ENCODE measurements at regions not wholly inside any gene's neighbourhood (a gene's known extent, or its start where the extent isn't known, plus 50 kb on each side); places are given as distances from the start of the nearest gene placed in this dataset.

DNA sequence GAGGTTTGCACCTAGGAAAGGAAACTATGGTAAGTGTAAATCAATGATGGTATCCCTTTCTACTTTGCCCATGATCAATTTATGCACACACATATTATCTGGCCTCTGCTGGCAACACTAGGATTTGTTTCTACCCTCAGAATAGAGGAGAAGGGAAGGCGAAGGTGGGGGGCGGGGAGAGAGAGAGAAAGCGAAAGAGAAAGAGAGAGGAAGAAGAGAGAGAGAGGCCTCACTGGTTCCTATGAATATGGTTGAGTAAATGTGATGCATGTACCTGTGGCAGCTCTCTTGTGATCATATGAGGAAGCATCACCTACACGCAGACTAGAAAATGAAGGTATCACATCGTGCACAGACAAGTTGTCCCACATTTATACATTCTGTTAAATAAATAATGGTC lies 882.0 kb upstream of the SLITRK6 start:
- DNase-seq (no peak), ATAC-seq (ENCODE audit: insufficient read depth, low FRiP score) (no peak)
- Histone ChIP-seq H3K36me3 (ENCODE audit: control insufficient read depth in 4 of 4, insufficient read depth in 4 of 4, low read length in 4 of 4) (no peaks in the 10 kb centered on the region), H3K9me3 (ENCODE audit: control insufficient read depth in 4 of 4, insufficient read depth in 3 of 4, low read length in 3 of 4) (no peaks in the 10 kb centered on the region), H3K4me3 (no peak overlapping the region), H3K27ac (ENCODE audit: low read depth in 1 of 2, low read length in 1 of 2) (no peak overlapping the region), H3K4me1 (ENCODE audit: control insufficient read depth in 5 of 5, insufficient read depth in 5 of 5, low read length in 5 of 5) (no peaks in the 10 kb centered on the region), H3K27me3 (ENCODE audit: control insufficient read depth in 3 of 3, insufficient read depth in 3 of 3, low read length in 2 of 3) (no peaks in the 10 kb centered on the region), H3K9ac (ENCODE audit: insufficient read depth in 1 of 2, low read length in 2 of 2) (no peak overlapping the region)
- TF ChIP-seq, protein P1, sequence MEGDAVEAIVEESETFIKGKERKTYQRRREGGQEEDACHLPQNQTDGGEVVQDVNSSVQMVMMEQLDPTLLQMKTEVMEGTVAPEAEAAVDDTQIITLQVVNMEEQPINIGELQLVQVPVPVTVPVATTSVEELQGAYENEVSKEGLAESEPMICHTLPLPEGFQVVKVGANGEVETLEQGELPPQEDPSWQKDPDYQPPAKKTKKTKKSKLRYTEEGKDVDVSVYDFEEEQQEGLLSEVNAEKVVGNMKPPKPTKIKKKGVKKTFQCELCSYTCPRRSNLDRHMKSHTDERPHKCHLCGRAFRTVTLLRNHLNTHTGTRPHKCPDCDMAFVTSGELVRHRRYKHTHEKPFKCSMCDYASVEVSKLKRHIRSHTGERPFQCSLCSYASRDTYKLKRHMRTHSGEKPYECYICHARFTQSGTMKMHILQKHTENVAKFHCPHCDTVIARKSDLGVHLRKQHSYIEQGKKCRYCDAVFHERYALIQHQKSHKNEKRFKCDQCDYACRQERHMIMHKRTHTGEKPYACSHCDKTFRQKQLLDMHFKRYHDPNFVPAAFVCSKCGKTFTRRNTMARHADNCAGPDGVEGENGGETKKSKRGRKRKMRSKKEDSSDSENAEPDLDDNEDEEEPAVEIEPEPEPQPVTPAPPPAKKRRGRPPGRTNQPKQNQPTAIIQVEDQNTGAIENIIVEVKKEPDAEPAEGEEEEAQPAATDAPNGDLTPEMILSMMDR (IDR thresholded peaks at IDR 0.05; ENCODE audit: control extremely low read depth, extremely low read depth): no peak
- 74 to 83% methylated on average over 5 of the region's 5 CpGs for WGBS, 2 donors

DNA sequence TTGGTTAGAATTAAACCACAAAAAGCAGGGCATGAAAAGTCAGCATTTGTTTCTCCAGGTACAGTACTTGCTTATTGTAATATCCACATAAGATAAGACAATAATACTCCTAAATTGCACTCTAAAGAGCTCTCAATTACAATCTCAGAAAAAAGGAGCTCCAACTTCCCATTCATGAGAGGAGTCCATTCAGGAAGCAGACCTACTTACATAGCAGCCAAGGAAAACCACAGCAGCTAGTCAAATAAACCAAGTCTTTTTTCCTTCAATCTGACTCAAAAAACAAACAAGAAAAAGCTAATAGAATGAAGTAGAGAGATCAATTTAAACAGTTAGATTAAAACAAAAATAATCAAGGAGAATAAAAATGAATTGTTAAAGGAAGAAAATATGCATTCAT lies 885.2 kb upstream of the SLITRK6 start:
- ATAC-seq (ENCODE audit: insufficient read depth, low FRiP score) (no peak), DNase-seq (no peak)
- Histone ChIP-seq H3K4me1 (ENCODE audit: control insufficient read depth in 5 of 5, insufficient read depth in 5 of 5, low read length in 5 of 5) (no peaks in the 10 kb centered on the region), H3K9me3 (ENCODE audit: control insufficient read depth in 4 of 4, insufficient read depth in 3 of 4, low read length in 3 of 4) (no peaks in the 10 kb centered on the region), H3K36me3 (ENCODE audit: control insufficient read depth in 4 of 4, insufficient read depth in 4 of 4, low read length in 4 of 4) (no peaks in the 10 kb centered on the region), H3K27ac (ENCODE audit: low read depth in 1 of 2, low read length in 1 of 2) (no peak overlapping the region), H3K4me3 (no peak overlapping the region), H3K9ac (ENCODE audit: insufficient read depth in 1 of 2, low read length in 2 of 2) (no peak overlapping the region), H3K27me3 (ENCODE audit: control insufficient read depth in 3 of 3, insufficient read depth in 3 of 3, low read length in 2 of 3) (no peaks in the 10 kb centered on the region)
- TF ChIP-seq, protein P1 (IDR thresholded peaks at IDR 0.05; ENCODE audit: control extremely low read depth, extremely low read depth): no peak

DNA sequence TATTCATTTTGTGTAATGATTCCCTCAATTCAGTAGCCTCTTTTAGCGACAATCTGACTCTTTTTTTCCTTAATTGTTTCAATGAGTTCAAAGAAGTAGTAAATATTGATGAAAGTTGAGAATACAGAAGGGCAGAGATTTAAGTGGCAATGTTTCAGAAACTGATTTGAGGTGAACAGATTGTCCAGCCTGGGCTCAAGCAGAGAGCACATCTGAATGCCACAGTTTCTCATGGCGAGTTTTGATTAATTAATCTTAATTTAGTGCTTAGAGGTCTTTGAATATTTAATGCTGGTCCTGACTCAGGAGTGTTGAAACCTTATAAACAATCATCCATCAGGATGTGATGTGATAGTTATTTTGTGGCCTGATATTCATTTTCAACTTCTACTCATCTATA lies 890.7 kb upstream of the SLITRK6 start:
- DNase-seq: no peak
- no peaks in the 10 kb centered on the region for H3K36me3 ChIP-seq (ENCODE audit: control insufficient read depth in 4 of 4, insufficient read depth in 4 of 4, low read length in 4 of 4)
- TF ChIP-seq, protein P1 (IDR thresholded peaks at IDR 0.05; ENCODE audit: control extremely low read depth, extremely low read depth): no peak
- no peaks in the 10 kb centered on the region for H3K4me1 ChIP-seq (ENCODE audit: control insufficient read depth in 5 of 5, insufficient read depth in 5 of 5, low read length in 5 of 5)
- H3K9me3 ChIP-seq (ENCODE audit: control insufficient read depth in 4 of 4, insufficient read depth in 3 of 4, low read length in 3 of 4): peaks cover 0 to 2% (median 0%) of the 10 kb centered on the region in 4 donors
- H3K27ac ChIP-seq (ENCODE audit: low read depth in 1 of 2, low read length in 1 of 2): no peak overlapping the region
- no peak for ATAC-seq (ENCODE audit: insufficient read depth, low FRiP score)
- no peak overlapping the region for H3K9ac ChIP-seq (ENCODE audit: insufficient read depth in 1 of 2, low read length in 2 of 2)
- H3K4me3 ChIP-seq: no peak overlapping the region
- no peaks in the 10 kb centered on the region for H3K27me3 ChIP-seq (ENCODE audit: control insufficient read depth in 3 of 3, insufficient read depth in 3 of 3, low read length in 2 of 3)
- WGBS, 2 donors: 72 to 78% methylated on average over 2 of the region's 2 CpGs

GRCh38 chr13:86692291-86692690 lies 893.1 kb upstream of the SLITRK6 start:
- peaks cover 0 to 2% (median 0%) of the 10 kb centered on the region in 4 donors for H3K9me3 ChIP-seq (ENCODE audit: control insufficient read depth in 4 of 4, insufficient read depth in 3 of 4, low read length in 3 of 4)
- no peaks in the 10 kb centered on the region for H3K27me3 ChIP-seq (ENCODE audit: control insufficient read depth in 3 of 3, insufficient read depth in 3 of 3, low read length in 2 of 3)
- DNase-seq: no peak
- ATAC-seq (ENCODE audit: insufficient read depth, low FRiP score): no peak
- WGBS, 2 donors: 66 to 75% methylated on average over 2 of the region's 2 CpGs
- H3K9ac ChIP-seq (ENCODE audit: insufficient read depth in 1 of 2, low read length in 2 of 2): no peak overlapping the region
- no peak overlapping the region for H3K27ac ChIP-seq (ENCODE audit: low read depth in 1 of 2, low read length in 1 of 2)
- H3K4me3 ChIP-seq: no peak overlapping the region
- no peaks in the 10 kb centered on the region for H3K36me3 ChIP-seq (ENCODE audit: control insufficient read depth in 4 of 4, insufficient read depth in 4 of 4, low read length in 4 of 4)
- TF ChIP-seq, protein P1 (IDR thresholded peaks at IDR 0.05; ENCODE audit: control extremely low read depth, extremely low read depth): no peak
- H3K4me1 ChIP-seq (ENCODE audit: control insufficient read depth in 5 of 5, insufficient read depth in 5 of 5, low read length in 5 of 5): no peaks in the 10 kb centered on the region
